Kidney (tissue), 13 donors: ENCODE measurements at regions not wholly inside any gene's neighbourhood (a gene's known extent, or its start where the extent isn't known, plus 50 kb on each side); places are given as distances from the start of the nearest gene placed in this dataset.
"Not testable (repeated sequence)": the region's sequence is repeated elsewhere in the genome, so short reads cannot be mapped to it uniquely, and the experiment has no call there.

Source experiments
- DNase-seq, 5 donors: peaks; one replicate each; pipeline ENCODE4 v3.0.0-alpha.2; 2013 to 2020
- FAIRE-seq: peaks from 2 replicates; lab custom pipeline; 2012; peaks lifted over from hg19 to GRCh38; lab: Jason Lieb, UNC
- H3K27ac ChIP-seq, 2 donors: one replicate each; pipeline ENCODE4 v1.7.0; 2013; ENCODE audit warnings: low read depth in 2 of 2, low read length in 2 of 2, inconsistent platforms in 1 of 2
- H3K27me3 ChIP-seq: one replicate; pipeline ENCODE4 v1.7.1; 2013; ENCODE audit warnings: low read length, inconsistent platforms; ENCODE audit not compliant: control insufficient read depth, insufficient read depth
- H3K36me3 ChIP-seq, 3 donors: one replicate each; pipeline versions ENCODE4 v1.7.0 to v1.7.1; 2013; ENCODE audit warnings: low read length in 3 of 3, control low read depth in 1 of 3, inconsistent platforms in 1 of 3; ENCODE audit not compliant: insufficient read depth in 3 of 3, control insufficient read depth in 2 of 3
- H3K4me1 ChIP-seq, 3 donors: one replicate each; pipeline versions ENCODE4 v1.7.0 to v1.7.1; 2013; ENCODE audit warnings: low read length in 3 of 3, inconsistent platforms in 1 of 3, low read depth in 1 of 3; ENCODE audit not compliant: control insufficient read depth in 2 of 3, insufficient read depth in 2 of 3
- H3K4me3 ChIP-seq, 3 donors: one replicate each; pipeline versions ENCODE4 v1.7.0 to v1.8.1; 2013; ENCODE audit warnings: low read length in 3 of 3, control low read depth in 1 of 3, inconsistent platforms in 1 of 3
- H3K9ac ChIP-seq, 3 donors: one replicate each; pipeline versions ENCODE4 v1.7.0 to v1.7.1; 2013; ENCODE audit warnings: low read length in 3 of 3, control low read depth in 1 of 3, inconsistent platforms in 1 of 3
- H3K9me3 ChIP-seq, 3 donors: one replicate each; pipeline versions ENCODE4 v1.7.0 to v1.7.1; 2013; ENCODE audit warnings: low read length in 3 of 3, control low read depth in 1 of 3, inconsistent platforms in 1 of 3; ENCODE audit not compliant: control insufficient read depth in 2 of 3, insufficient read depth in 1 of 3
- intact Hi-C: fragments of 100-400 bp; cut with DNase I; formaldehyde crosslinking; loops from one replicate; pipeline ENCODE4 v1.11.1; 2022
- TF ChIP-seq, protein P1 (sequence below): IDR thresholded peaks from 3 replicates; pipeline ENCODE4 v1.5.1; 2012; ENCODE audit warnings: mild to moderate bottlenecking, moderate library complexity, borderline replicate concordance; ENCODE audit not compliant: insufficient read depth; ENCODE audit errors: extremely low read depth
- donor health status: control.
- donor health status: control.
- donor health status: control.
- donor health status: control.
- donor health status: control.
- donor health status: DM: yes; HTN: yes; CAD: no.
- donor health status: Normal renal cell carcinoma (clear cell type).

- intact Hi-C loops, FAIRE-seq, H3K27ac ChIP-seq, H3K4me3 ChIP-seq, H3K4me1 ChIP-seq, H3K36me3 ChIP-seq, H3K27me3 ChIP-seq, H3K9ac ChIP-seq: not testable (repeated sequence)
- peak in 1 of 5 donors; percentile 63 for DNase-seq
- peaks cover 2 to 18% (median 2%) of the 10 kb centered on the region in 3 donors for H3K9me3 ChIP-seq
Observed at GRCh38 chr22:11620921-11621762, 3906.8 kb upstream of the OR11H1 start.

DNA sequence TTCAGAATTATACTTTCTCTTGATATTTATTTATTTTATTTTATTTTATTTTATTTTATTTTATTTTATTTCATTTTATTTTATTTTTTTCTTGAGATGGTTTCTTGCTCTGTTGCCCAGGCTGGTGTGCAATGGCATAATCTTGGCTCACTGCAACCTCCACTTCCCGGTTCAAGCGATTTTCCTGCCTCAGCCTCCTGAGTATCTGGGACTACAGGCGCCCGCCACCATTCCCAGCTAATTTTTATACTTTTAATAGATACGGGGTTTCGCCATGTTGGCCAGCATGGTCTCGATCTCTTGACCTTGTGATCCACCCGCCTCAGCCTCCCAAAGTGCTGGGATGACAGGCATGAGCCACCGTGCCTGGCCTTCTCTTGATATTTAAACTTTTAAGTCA lies 3905.2 kb upstream of the OR11H1 start:
- H3K9me3 ChIP-seq = peaks cover 2 to 19% (median 2%) of the 10 kb centered on the region in 3 donors
- H3K27ac ChIP-seq, H3K36me3 ChIP-seq, H3K4me1 ChIP-seq, FAIRE-seq, H3K9ac ChIP-seq, intact Hi-C loops, H3K4me3 ChIP-seq, H3K27me3 ChIP-seq: not testable (repeated sequence)
- DNase-seq = peak in 1 of 5 donors; percentile 27

- H3K4me3 ChIP-seq, H3K9ac ChIP-seq, H3K4me1 ChIP-seq, FAIRE-seq, H3K36me3 ChIP-seq, H3K27ac ChIP-seq, H3K27me3 ChIP-seq, intact Hi-C loops: not testable (repeated sequence)
- H3K9me3 ChIP-seq = peaks cover 0 to 16% (median 2%) of the 10 kb centered on the region in 3 donors
- peak in 1 of 5 donors; percentile 70 for DNase-seq
Observed at GRCh38 chr22:11625711-11626421, 3902.1 kb upstream of the OR11H1 start.

DNA sequence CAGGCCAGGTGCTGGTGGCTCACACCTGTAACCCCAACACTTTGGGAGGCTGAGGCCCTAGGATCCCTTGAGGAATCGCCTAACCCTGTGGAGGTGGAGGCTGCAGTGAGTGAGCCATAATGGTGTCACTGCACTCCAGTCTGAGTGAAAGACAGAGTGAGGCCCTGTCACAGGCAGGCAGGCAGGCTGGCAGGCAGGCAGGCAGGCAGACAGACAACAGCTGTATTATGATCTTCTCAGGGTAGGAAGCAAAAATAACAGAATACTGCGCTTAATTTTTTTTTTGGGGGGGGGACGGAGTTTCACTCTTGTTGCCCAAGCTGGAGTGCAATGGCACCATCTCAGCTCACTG lies 3901.6 kb upstream of the OR11H1 start:
- Histone ChIP-seq H3K27ac (no peak overlapping the region), H3K4me3 (no peak overlapping the region), H3K9me3 (peaks cover 0 to 16% (median 2%) of the 10 kb centered on the region in 3 donors), H3K9ac (no peak overlapping the region), H3K4me1 (no peaks in the 10 kb centered on the region), H3K27me3 (no peaks in the 10 kb centered on the region), H3K36me3 (no peaks in the 10 kb centered on the region)
- TF ChIP-seq, protein P1, sequence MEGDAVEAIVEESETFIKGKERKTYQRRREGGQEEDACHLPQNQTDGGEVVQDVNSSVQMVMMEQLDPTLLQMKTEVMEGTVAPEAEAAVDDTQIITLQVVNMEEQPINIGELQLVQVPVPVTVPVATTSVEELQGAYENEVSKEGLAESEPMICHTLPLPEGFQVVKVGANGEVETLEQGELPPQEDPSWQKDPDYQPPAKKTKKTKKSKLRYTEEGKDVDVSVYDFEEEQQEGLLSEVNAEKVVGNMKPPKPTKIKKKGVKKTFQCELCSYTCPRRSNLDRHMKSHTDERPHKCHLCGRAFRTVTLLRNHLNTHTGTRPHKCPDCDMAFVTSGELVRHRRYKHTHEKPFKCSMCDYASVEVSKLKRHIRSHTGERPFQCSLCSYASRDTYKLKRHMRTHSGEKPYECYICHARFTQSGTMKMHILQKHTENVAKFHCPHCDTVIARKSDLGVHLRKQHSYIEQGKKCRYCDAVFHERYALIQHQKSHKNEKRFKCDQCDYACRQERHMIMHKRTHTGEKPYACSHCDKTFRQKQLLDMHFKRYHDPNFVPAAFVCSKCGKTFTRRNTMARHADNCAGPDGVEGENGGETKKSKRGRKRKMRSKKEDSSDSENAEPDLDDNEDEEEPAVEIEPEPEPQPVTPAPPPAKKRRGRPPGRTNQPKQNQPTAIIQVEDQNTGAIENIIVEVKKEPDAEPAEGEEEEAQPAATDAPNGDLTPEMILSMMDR = no peak
- DNase-seq (no peak), FAIRE-seq (no peak)
- intact Hi-C loops = no loop called here

- H3K4me3 ChIP-seq, intact Hi-C loops, H3K9ac ChIP-seq, FAIRE-seq, H3K27ac ChIP-seq, H3K4me1 ChIP-seq, H3K36me3 ChIP-seq, H3K27me3 ChIP-seq: not testable (repeated sequence)
- peak in 1 of 5 donors; percentile 74 for DNase-seq
- peaks cover 0 to 13% (median 2%) of the 10 kb centered on the region in 3 donors for H3K9me3 ChIP-seq
Observed at GRCh38 chr22:11627036-11627435, 3901.0 kb upstream of the OR11H1 start.
